Upper lobe of right lung (tissue), 1 donor: ENCODE measurements at regions not wholly inside any gene's neighbourhood (a gene's known extent, or its start where the extent isn't known, plus 50 kb on each side); places are given as distances from the start of the nearest gene placed in this dataset.

Source experiments
- ATAC-seq: fragments of 200-7000 bp; cut with Tn5 transposase; one replicate; pipeline ENCODE4 v1.9.1; 2020; ENCODE audit warnings: mild to moderate bottlenecking, moderate library complexity
- DNase-seq: peaks from one replicate; pipeline ENCODE4 v3.0.0-alpha.2; 2020
- H3K27ac ChIP-seq: fragments of 200-600 bp; one replicate; pipeline ENCODE4 v1.8.0; 2022
- H3K27me3 ChIP-seq: fragments of 200-600 bp; one replicate; pipeline ENCODE4 v1.8.0; 2022; ENCODE audit warnings: mild to moderate bottlenecking
- H3K36me3 ChIP-seq: fragments of 200-600 bp; one replicate; pipeline ENCODE4 v1.8.0; 2022
- H3K4me1 ChIP-seq: fragments of 200-600 bp; one replicate; pipeline ENCODE4 v1.8.0; 2022
- H3K4me3 ChIP-seq: fragments of 200-600 bp; one replicate; pipeline ENCODE4 v1.8.0; 2022; ENCODE audit warnings: mild to moderate bottlenecking
- H3K9me3 ChIP-seq: fragments of 200-600 bp; one replicate; pipeline ENCODE4 v1.8.0; 2022
- CTCF ChIP-seq: fragments of 200-600 bp; IDR thresholded peaks from one replicate; pipeline ENCODE4 v1.8.0; 2022; ENCODE audit warnings: antibody characterized with exemption
- intact Hi-C: fragments of 100-400 bp; cut with DNase I; formaldehyde crosslinking; loops from one replicate; pipeline ENCODE4 v1.11.0; 2022
- donor health status: DM: no; HTN: yes; CAD: no; lungs with severe emphysema.

GRCh38 chr9:11743356-11743755, 949.8 kb upstream of the TYRP1 start:
- no peak overlapping the region for H3K4me3 ChIP-seq
- no peaks in the 10 kb centered on the region for H3K4me1 ChIP-seq
- H3K36me3 ChIP-seq, result no peaks in the 10 kb centered on the region
- DNase-seq (no peak), ATAC-seq (no peak)
- no peak overlapping the region for H3K27ac ChIP-seq
- no peak for TF ChIP-seq CTCF
- intact Hi-C loops, result no loop called here
- no peaks in the 10 kb centered on the region for H3K9me3 ChIP-seq
- H3K27me3 ChIP-seq, result no peaks in the 10 kb centered on the region

GRCh38 chr9:11749396-11749795, 943.8 kb upstream of the TYRP1 start:
- intact Hi-C loops, result no loop called here
- no peak overlapping the region for H3K27ac ChIP-seq
- DNase-seq, result no peak
- no peak overlapping the region for H3K4me3 ChIP-seq
- no peaks in the 10 kb centered on the region for H3K9me3 ChIP-seq
- no peak for ATAC-seq
- no peaks in the 10 kb centered on the region for H3K36me3 ChIP-seq
- no peaks in the 10 kb centered on the region for H3K4me1 ChIP-seq
- TF ChIP-seq CTCF, result no peak
- H3K27me3 ChIP-seq, result no peaks in the 10 kb centered on the region

- H3K4me3 ChIP-seq, result no peak overlapping the region
- ATAC-seq (no peak), DNase-seq (no peak)
- intact Hi-C loops, result no loop called here
- H3K9me3 ChIP-seq, result no peaks in the 10 kb centered on the region
- H3K27me3 ChIP-seq, result no peaks in the 10 kb centered on the region
- H3K27ac ChIP-seq, result no peak overlapping the region
- TF ChIP-seq CTCF, result no peak
- H3K36me3 ChIP-seq, result no peaks in the 10 kb centered on the region
- no peaks in the 10 kb centered on the region for H3K4me1 ChIP-seq
Observed at GRCh38 chr9:11755951-11756350, 937.2 kb upstream of the TYRP1 start.

- Histone ChIP-seq H3K9me3 (no peaks in the 10 kb centered on the region), H3K4me1 (no peaks in the 10 kb centered on the region), H3K36me3 (no peaks in the 10 kb centered on the region), H3K27ac (no peak overlapping the region), H3K4me3 (no peak overlapping the region), H3K27me3 (no peaks in the 10 kb centered on the region)
- ATAC-seq (no peak), DNase-seq (no peak)
- intact Hi-C loops, result no loop called here
- TF ChIP-seq CTCF, result no peak
Observed at GRCh38 chr9:11757408-11757807, 935.8 kb upstream of the TYRP1 start.

- TF ChIP-seq CTCF, result no peak
- no peaks in the 10 kb centered on the region for H3K9me3 ChIP-seq
- no peak overlapping the region for H3K27ac ChIP-seq
- DNase-seq, result no peak
- H3K4me3 ChIP-seq, result no peak overlapping the region
- intact Hi-C loops, result no loop called here
- H3K27me3 ChIP-seq, result no peaks in the 10 kb centered on the region
- no peaks in the 10 kb centered on the region for H3K36me3 ChIP-seq
- no peak for ATAC-seq
- no peaks in the 10 kb centered on the region for H3K4me1 ChIP-seq
Observed at GRCh38 chr9:11758016-11758415, 935.2 kb upstream of the TYRP1 start.

- H3K27ac ChIP-seq, result no peak overlapping the region
- DNase-seq (no peak), ATAC-seq (no peak)
- H3K4me1 ChIP-seq, result no peaks in the 10 kb centered on the region
- intact Hi-C loops, result no loop called here
- TF ChIP-seq CTCF, result no peak
- H3K9me3 ChIP-seq, result no peaks in the 10 kb centered on the region
- no peaks in the 10 kb centered on the region for H3K27me3 ChIP-seq
- H3K4me3 ChIP-seq, result no peak overlapping the region
- no peaks in the 10 kb centered on the region for H3K36me3 ChIP-seq
Observed at GRCh38 chr9:11779971-11780370, 913.2 kb upstream of the TYRP1 start.
